Activated CD4-positive, alpha-beta memory T cell treated with anti-CD3 and anti-CD28 coated beads for 36 hours (primary cell): ENCODE measurements at regions not wholly inside any gene's neighbourhood (a gene's known extent, or its start where the extent isn't known, plus 50 kb on each side); places are given as distances from the start of the nearest gene placed in this dataset.

Experiments used
- CTCF ChIA-PET: fragments of 350-600 bp; sonication (Branson Sonifier 250); formaldehyde crosslinking; loops from one replicate; lab custom pipeline; 2021; ENCODE audit warnings: antibody characterized with exemption, inconsistent platforms; lab: Charles Lee
- POLR2A ChIA-PET: fragments of 350-600 bp; sonication (Branson Sonifier 250); formaldehyde crosslinking; loops from one replicate; lab custom pipeline; 2021; ENCODE audit warnings: antibody characterized with exemption; lab: Charles Lee
- DNase-seq: peaks from one replicate; pipeline ENCODE4 v3.0.0-alpha.2; 2020
- H3K27ac Mint-ChIP-seq: one replicate; pipeline ENCODE4 v1.8.0; 2021; ENCODE audit warnings: mixed read lengths
- H3K27me3 Mint-ChIP-seq: one replicate; pipeline ENCODE4 v1.8.0; 2021; ENCODE audit warnings: mixed read lengths
- H3K36me3 Mint-ChIP-seq: one replicate; pipeline ENCODE4 v1.8.0; 2021; ENCODE audit warnings: mixed read lengths
- H3K4me1 Mint-ChIP-seq: one replicate; pipeline ENCODE4 v1.8.0; 2021; ENCODE audit warnings: low read depth, mixed read lengths
- H3K4me3 Mint-ChIP-seq: one replicate; pipeline ENCODE4 v1.8.0; 2021; ENCODE audit warnings: mild to moderate bottlenecking, mixed read lengths
- H3K9me3 Mint-ChIP-seq: one replicate; pipeline ENCODE4 v1.8.0; 2021; ENCODE audit warnings: mixed read lengths
- intact Hi-C: fragments of 100-400 bp; cut with micrococcal nuclease; formaldehyde crosslinking; loops from one replicate; pipeline ENCODE4 v1.15.1; 2023

GRCh38 chrX:23554304-23554703 lies 113.0 kb upstream of the PRDX4 start:
- no peak overlapping the region for H3K27ac Mint-ChIP-seq
- intact Hi-C loops: no loop called here
- H3K4me3 Mint-ChIP-seq: no peak overlapping the region
- DNase-seq: no peak
- no peaks in the 10 kb centered on the region for H3K4me1 Mint-ChIP-seq
- POLR2A ChIA-PET: no interaction called here
- CTCF ChIA-PET: no interaction called here
- H3K36me3 Mint-ChIP-seq: no peaks in the 10 kb centered on the region
- H3K27me3 Mint-ChIP-seq: peaks cover 1% of the 10 kb centered on the region
- H3K9me3 Mint-ChIP-seq: peaks cover 17% of the 10 kb centered on the region

DNA sequence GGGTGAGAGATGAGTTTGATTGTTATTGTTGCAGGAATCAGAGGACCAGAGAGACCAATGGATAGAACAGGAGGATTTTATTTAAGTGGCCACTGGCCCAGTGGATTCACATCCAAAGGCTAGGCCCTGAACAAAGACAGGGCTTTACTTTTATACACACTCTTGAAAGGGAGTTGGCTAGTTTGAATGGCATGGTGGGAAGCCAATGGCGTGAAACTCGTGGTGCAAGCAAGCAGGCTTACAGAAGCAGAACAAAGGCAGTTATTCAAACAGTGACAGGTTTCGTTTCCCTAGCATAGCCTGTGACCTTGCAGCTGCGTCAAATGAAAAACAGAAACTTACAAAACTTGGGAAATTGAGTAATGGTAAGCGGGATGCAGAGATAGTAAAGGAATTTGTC lies 110.2 kb upstream of the PRDX4 start:
- Mint-ChIP-seq H3K4me1 (no peaks in the 10 kb centered on the region), H3K9me3 (peaks cover 25% of the 10 kb centered on the region), H3K27me3 (no peaks in the 10 kb centered on the region), H3K4me3 (no peak overlapping the region), H3K27ac (no peak overlapping the region), H3K36me3 (no peaks in the 10 kb centered on the region)
- intact Hi-C loops: no loop called here
- ChIA-PET CTCF (no interaction called here), POLR2A (no interaction called here)
- no peak for DNase-seq

- Mint-ChIP-seq H3K36me3 (no peaks in the 10 kb centered on the region), H3K4me1 (no peaks in the 10 kb centered on the region), H3K9me3 (peaks cover 25% of the 10 kb centered on the region)
Measured at GRCh38 chrX:23559975-23560374, 107.3 kb upstream of the PRDX4 start.

DNA sequence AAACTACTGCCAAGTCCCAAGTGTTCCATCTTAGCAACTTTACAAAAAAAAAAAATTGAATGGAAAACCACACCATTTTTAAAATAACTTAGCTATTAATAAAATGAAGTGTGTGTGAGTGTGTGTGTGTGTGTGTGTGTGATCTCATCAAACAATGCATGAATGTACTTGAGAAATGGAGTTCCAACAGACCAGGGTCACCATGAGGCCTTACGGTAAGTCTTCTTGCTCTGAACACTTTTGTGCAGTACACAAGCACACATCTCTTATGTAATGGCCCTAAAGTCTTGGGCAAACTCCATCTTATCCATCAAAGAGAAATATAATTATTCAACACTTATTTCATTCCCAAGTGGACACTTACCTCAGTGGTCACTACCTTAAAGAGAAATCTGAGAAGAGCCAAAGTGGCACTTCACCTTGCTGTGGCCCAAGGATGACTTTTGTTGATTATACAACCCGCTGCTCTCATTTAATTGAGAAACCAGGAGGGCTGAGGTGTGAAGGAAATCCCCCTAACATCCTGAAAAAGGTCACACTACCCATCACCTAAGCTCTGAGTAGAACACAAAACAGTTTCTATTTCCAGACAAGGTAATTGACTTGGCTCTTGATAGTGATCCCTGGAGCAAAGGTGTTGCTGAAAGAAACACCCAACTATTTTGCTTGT lies 96.5 kb upstream of the PRDX4 start:
- H3K27ac Mint-ChIP-seq: no peak overlapping the region
- no peaks in the 10 kb centered on the region for H3K36me3 Mint-ChIP-seq
- H3K27me3 Mint-ChIP-seq: peaks cover 5% of the 10 kb centered on the region
- ChIA-PET CTCF (no interaction called here), POLR2A (no interaction called here)
- no peak overlapping the region for H3K4me3 Mint-ChIP-seq
- no peak for DNase-seq
- intact Hi-C loops: no loop called here
- H3K9me3 Mint-ChIP-seq: peaks cover 5% of the 10 kb centered on the region
- no peaks in the 10 kb centered on the region for H3K4me1 Mint-ChIP-seq

More at GRCh38 chrX:23559975-23560374, 107.3 kb upstream of the PRDX4 start:
- no peaks in the 10 kb centered on the region for H3K27me3 Mint-ChIP-seq
- DNase-seq: no peak
- ChIA-PET POLR2A (no interaction called here), CTCF (no interaction called here)
- H3K4me3 Mint-ChIP-seq: no peak overlapping the region
- no peak overlapping the region for H3K27ac Mint-ChIP-seq
- intact Hi-C loops: no loop called here

- CTCF ChIA-PET: no interaction called here
- POLR2A ChIA-PET: no interaction called here
- no peak for DNase-seq
Measured at GRCh38 chrX:23575281-23575680, 92.0 kb upstream of the PRDX4 start.

DNA sequence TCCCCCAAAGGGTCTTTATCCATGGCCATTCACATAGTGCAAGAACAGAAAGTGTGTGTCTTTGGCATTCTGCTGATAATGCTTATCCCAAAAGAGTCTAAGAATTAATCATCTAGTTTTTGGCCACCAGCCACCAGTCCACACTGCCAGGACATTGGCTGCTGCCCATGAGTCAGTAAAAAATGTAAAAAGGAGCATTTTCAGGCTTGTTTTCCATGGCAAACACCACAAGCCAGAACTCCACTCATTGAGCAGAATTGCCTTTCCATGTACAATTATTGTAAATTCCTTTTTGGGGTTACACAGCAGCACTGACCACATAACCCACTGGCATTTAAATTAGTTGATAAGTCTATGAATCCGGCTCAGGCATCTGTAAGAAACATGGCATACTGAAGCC lies 89.2 kb upstream of the PRDX4 start:
- DNase-seq: no peak
- no peaks in the 10 kb centered on the region for H3K9me3 Mint-ChIP-seq
- no peaks in the 10 kb centered on the region for H3K27me3 Mint-ChIP-seq
- POLR2A ChIA-PET: no interaction called here
- no peak overlapping the region for H3K27ac Mint-ChIP-seq
- intact Hi-C loops: no loop called here
- H3K36me3 Mint-ChIP-seq: no peaks in the 10 kb centered on the region
- CTCF ChIA-PET: no interaction called here
- H3K4me1 Mint-ChIP-seq: no peaks in the 10 kb centered on the region
- no peak overlapping the region for H3K4me3 Mint-ChIP-seq

More at GRCh38 chrX:23575281-23575680, 92.0 kb upstream of the PRDX4 start:
- no peak overlapping the region for H3K4me3 Mint-ChIP-seq
- H3K36me3 Mint-ChIP-seq: no peaks in the 10 kb centered on the region
- intact Hi-C loops: no loop called here
- no peaks in the 10 kb centered on the region for H3K4me1 Mint-ChIP-seq
- H3K9me3 Mint-ChIP-seq: no peaks in the 10 kb centered on the region
- no peak overlapping the region for H3K27ac Mint-ChIP-seq
- peaks cover 4% of the 10 kb centered on the region for H3K27me3 Mint-ChIP-seq

DNA sequence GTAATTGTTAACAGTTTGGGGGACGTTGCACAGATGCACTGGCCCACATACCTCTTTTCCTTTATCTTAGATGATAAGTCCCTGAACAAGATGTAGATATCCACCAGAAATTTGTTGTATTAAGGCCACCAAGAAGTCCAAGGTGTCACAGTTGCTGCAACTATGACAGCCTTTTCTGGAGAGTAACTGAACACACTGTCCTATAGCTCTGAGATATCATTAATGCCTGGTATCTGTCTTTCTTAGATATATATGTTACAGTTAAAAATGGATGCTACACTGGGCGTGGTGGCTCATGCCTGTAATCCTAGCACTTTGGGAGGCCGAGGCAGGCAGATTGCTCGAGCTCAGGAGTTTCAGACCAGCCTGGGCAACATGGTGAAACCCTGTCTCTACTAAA lies 77.8 kb upstream of the PRDX4 start:
- Mint-ChIP-seq H3K27ac (no peak overlapping the region), H3K36me3 (no peaks in the 10 kb centered on the region), H3K27me3 (peaks cover 1% of the 10 kb centered on the region), H3K4me1 (no peaks in the 10 kb centered on the region), H3K9me3 (no peaks in the 10 kb centered on the region), H3K4me3 (no peak overlapping the region)
- ChIA-PET CTCF (no interaction called here), POLR2A (no interaction called here)
- DNase-seq: no peak
- intact Hi-C loops: no loop called here

DNA sequence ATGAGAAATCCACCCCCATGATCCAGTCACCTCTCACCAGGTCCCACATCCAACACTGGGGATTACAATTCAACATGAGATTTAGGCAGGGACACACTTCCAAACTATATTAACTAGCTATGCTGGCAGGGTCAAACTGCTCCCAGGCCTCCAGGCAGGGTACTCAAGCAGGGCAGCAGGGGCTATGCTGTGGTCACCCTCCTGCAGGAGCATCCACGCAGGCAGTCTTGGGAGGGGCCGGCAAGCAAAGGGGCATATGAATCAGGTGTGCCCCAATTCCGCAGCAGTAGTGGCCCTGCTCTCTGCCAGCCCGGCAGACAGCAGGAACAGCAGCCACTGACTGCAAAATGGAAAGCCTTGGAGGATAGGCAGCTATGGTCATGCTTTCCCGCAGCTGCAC lies 74.6 kb upstream of the PRDX4 start:
- Mint-ChIP-seq H3K36me3 (no peaks in the 10 kb centered on the region), H3K27ac (no peak overlapping the region)

DNA sequence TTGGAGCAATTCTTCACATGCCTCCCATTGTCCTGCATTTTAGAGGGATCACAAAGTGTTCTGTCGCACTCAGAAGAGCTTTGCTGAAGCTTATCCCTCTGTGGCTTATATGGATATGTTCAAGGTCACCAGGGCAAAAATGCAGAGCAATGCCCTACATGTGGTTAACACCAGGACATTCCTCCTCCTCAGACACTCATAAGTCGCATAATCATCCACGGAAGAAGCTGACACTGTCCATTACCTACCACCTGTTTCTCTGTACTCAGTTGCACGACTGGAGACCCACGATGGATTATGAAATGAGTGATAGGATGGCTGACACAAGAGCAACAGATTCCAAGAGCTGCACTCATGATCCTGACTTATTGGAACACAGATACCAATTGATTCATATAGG lies 68.7 kb upstream of the PRDX4 start:
- no peak overlapping the region for H3K4me3 Mint-ChIP-seq
- no peaks in the 10 kb centered on the region for H3K4me1 Mint-ChIP-seq
- no peak for DNase-seq
- intact Hi-C loops: no loop called here
- ChIA-PET CTCF (no interaction called here), POLR2A (no interaction called here)
- no peaks in the 10 kb centered on the region for H3K9me3 Mint-ChIP-seq
- no peak overlapping the region for H3K27ac Mint-ChIP-seq
- no peaks in the 10 kb centered on the region for H3K36me3 Mint-ChIP-seq
- no peaks in the 10 kb centered on the region for H3K27me3 Mint-ChIP-seq

More for the DNA sequence above, 74.6 kb upstream of the PRDX4 start:
- intact Hi-C loops: no loop called here
- CTCF ChIA-PET: no interaction called here
- Mint-ChIP-seq H3K27me3 (peaks cover 1% of the 10 kb centered on the region), H3K4me1 (no peaks in the 10 kb centered on the region), H3K9me3 (no peaks in the 10 kb centered on the region), H3K4me3 (no peak overlapping the region)
- POLR2A ChIA-PET: no interaction called here
- no peak for DNase-seq

DNA sequence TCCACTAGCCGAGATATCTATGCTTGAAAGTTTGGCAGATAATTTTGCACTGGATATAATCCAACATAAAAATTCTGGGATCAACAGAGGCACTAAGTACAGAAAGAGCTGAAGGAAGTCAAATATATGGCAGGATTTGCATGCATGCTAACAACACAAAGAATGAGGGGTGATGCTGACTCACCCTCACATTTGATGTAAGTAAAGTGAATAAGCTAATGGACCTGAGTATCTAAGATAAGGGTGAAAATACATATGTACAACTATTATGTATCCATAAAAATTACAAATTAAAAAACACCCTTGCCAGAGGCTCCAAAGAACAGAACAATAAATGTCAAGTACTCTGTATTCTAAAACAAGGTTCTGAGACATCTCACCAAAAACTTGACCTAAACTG lies 63.8 kb upstream of the PRDX4 start:
- Mint-ChIP-seq H3K4me3 (no peak overlapping the region), H3K27ac (no peak overlapping the region), H3K9me3 (no peaks in the 10 kb centered on the region), H3K36me3 (no peaks in the 10 kb centered on the region), H3K27me3 (no peaks in the 10 kb centered on the region), H3K4me1 (no peaks in the 10 kb centered on the region)
- CTCF ChIA-PET: no interaction called here
- POLR2A ChIA-PET: no interaction called here
- no peak for DNase-seq
- intact Hi-C loops: no loop called here

DNA sequence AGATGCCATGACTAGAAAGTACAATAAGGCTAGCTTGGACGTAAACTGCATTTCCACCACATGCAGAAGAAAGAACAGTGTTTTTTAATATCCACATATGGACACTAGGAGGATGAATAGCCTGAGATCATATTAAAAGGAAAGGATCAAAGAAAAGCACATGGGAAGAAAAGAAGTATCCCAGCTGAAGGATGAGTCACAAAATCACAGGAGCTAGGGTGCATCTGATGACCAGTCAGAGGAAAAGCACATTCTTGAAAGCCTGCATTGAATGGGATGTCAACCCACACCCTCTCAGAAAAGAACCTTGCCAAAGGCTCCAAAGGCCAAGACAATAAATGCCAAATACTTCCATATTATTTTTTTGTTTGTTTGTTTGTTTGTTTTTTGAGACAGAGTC lies 56.8 kb upstream of the PRDX4 start:
- ChIA-PET POLR2A (no interaction called here), CTCF (no interaction called here)
- no peak for DNase-seq
- Mint-ChIP-seq H3K4me3 (no peak overlapping the region), H3K27me3 (no peaks in the 10 kb centered on the region), H3K4me1 (no peaks in the 10 kb centered on the region), H3K9me3 (no peaks in the 10 kb centered on the region), H3K36me3 (no peaks in the 10 kb centered on the region), H3K27ac (no peak overlapping the region)
- intact Hi-C loops: no loop called here

GRCh38 chrX:23612846-23613245 lies 54.4 kb upstream of the PRDX4 start:
- Mint-ChIP-seq H3K9me3 (no peaks in the 10 kb centered on the region), H3K4me1 (no peaks in the 10 kb centered on the region), H3K27me3 (no peaks in the 10 kb centered on the region), H3K36me3 (no peaks in the 10 kb centered on the region), H3K4me3 (no peak overlapping the region), H3K27ac (no peak overlapping the region)
- CTCF ChIA-PET: no interaction called here
- POLR2A ChIA-PET: no interaction called here
- intact Hi-C loops: no loop called here
- DNase-seq: no peak

DNA sequence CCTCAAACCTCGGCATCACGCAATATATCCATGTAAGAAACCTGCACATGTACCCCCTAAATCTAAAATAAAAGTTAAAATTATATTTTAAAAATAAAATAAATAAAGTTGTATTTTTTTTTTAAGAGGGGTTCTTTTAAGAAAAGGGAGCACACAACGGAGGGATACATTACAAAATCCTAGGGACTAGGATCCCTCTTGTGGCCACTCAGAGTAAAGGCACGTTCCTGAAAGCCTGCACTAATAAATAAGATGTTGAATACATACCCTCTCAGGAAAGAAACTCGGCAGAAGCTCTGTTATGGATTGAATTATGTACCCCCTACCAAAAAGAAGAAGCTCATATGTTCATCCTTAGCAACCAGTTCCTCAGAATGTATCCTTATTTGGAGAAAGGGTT lies 50.9 kb upstream of the PRDX4 start:
- POLR2A ChIA-PET: no interaction called here
- intact Hi-C loops: no loop called here
- no peak for DNase-seq

More for the DNA sequence above, 50.9 kb upstream of the PRDX4 start:
- no peak overlapping the region for H3K4me3 Mint-ChIP-seq
- H3K27me3 Mint-ChIP-seq: no peaks in the 10 kb centered on the region
- CTCF ChIA-PET: interaction anchor here (0.6 to 1.1 kb wide), 2 partner anchors 22 to 737 kb away, joined by 3 to 4 read pairs; no protein-coding TSS in a partner anchor
- no peak overlapping the region for H3K27ac Mint-ChIP-seq
- H3K4me1 Mint-ChIP-seq: no peaks in the 10 kb centered on the region
- no peaks in the 10 kb centered on the region for H3K9me3 Mint-ChIP-seq
- no peaks in the 10 kb centered on the region for H3K36me3 Mint-ChIP-seq
